GM18517 (cell line): ENCODE measurements at regions not wholly inside any gene's neighbourhood (a gene's known extent, or its start where the extent isn't known, plus 50 kb on each side); places are given as distances from the start of the nearest gene placed in this dataset.
"Not testable (repeated sequence)": the region's sequence is repeated elsewhere in the genome, so short reads cannot be mapped to it uniquely, and the experiment has no call there.

Source experiments
- ATAC-seq: cut with Tn5 transposase; IDR thresholded peaks from one replicate; pipeline ENCODE4 v1.9.1; 2021; ENCODE audit warnings: mild to moderate bottlenecking, moderate library complexity; ENCODE audit not compliant: unreplicated experiment

DNA sequence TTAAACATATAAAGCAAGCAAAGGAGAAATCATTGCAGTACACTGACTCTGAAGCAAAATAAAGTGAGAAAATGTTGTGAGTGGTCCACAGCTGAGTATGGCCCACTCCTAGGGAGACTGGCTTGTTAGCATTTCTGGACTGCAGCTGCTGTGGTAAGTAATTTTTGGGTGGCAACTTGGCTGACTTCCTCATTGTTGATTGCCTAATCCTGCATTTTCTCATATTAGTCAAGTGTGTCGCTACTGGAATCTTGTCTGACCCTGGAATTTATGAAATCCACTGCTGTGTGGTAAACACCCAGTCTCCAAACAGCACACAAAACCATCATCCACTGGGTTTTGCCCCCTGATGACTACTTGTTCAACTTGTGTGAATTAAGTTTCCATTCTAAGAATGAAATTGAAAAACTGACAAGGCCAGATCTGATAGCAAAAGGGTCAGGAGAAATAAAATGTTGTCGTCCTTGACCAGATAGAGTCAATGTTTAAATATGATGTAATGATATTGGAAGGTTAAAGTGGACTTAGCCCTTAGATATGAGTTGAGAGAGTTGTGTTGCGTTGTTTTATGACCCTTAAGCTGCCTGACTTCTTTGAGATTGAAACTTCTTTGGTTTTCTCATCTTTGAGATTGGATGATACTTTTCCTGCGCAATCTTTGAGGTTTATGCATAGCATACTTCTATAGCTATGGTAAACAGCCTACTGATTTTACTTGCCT, 106.6 kb upstream of the SEC22B start:
- ATAC-seq: not testable (repeated sequence)

DNA sequence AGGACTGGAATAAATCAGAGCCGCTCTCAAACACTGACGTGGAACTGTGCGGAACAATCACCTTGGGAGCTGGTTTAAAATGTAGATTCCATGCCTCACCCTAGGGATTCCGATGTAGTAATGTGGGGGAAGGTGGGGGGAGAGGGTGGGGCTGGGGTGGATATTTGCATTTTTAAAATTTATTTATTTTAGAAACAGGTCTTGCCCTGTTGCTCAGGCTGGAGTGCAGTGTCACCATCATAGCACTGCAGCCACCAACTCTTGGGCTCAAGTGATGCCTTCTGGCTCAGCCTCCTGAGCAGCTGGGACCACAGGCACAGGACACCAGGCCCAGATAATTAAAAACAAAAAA, 101.9 kb upstream of the SEC22B start:
- not testable (repeated sequence) for ATAC-seq

DNA sequence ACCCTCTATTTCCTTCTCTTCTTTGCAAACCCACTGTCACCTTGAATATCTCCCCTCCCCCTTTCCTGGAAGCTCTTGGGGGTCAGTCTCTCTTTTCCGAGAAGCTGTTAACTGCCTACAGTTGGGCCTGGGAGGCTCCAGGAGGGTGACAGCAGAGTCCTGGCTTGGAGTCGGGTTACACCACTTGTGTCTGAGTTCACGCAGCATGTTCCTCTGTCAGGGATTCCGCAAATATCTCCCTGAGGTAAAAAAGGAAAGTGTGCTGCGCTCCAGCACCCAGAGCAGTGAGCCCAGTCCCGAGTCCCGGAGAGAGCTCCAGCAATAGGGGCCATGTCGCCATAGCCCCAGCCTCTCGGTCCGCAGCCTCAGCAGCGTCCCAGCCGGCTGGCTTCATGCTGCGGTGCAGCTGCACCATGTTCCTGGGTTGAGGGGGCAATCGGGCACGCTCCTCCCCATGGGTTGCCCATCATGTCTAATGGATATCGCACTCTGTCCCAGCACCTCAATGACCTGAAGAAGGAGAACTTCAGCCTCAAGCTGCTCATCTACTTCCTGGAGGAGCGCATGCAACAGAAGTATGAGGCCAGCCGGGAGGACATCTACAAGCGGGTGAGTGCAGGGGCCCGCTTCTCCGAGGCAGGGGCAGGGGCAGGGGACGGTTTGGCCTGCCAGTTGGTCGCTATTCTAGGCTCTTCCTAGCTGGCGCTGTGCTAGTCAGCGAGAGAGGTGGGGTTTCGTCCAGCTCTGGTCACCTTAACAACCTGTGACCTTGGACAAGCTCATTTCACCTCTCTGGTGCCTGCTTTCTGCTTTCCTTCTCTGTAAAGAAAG, 101.3 kb upstream of the SEC22B start:
- not testable (repeated sequence) for ATAC-seq

DNA sequence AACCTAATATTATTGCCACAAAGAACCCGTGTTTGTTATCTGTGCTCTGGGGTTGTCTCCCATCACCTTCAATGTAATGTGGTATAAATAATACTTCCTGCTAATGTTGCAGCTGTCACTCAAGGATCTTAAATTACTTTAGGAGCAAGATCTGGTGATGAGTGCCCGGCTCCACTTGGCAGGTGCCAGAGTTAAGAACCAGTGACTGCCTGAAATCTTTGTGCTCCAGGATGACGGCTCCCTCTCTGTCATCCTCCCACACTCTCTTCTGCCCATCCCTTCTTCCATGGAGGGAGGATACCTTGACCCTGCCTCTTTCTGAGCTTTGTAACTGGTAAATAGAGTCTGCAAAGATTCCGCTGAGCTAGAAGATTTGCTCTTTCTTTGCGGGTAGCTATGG, 100.4 kb upstream of the SEC22B start:
- not testable (repeated sequence) for ATAC-seq

DNA sequence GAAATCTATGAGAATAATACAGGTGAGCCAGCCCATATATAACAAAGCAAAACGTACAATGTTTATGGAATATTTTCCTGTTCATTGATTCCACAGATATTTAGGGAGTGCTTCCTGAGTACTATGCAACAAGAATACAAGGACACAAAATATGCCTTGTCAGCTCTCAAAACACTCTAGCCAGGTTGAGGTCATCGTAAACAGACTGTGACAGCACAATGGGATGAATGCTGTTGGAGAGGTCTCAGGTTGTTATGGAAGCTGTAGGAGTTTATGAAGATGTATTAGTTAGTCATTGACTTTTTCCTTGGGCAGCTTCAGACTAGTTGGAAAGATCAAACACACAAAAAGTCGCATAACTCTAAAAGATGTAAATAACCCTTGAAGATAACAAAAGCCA, 98.1 kb upstream of the SEC22B start:
- ATAC-seq: not testable (repeated sequence)

DNA sequence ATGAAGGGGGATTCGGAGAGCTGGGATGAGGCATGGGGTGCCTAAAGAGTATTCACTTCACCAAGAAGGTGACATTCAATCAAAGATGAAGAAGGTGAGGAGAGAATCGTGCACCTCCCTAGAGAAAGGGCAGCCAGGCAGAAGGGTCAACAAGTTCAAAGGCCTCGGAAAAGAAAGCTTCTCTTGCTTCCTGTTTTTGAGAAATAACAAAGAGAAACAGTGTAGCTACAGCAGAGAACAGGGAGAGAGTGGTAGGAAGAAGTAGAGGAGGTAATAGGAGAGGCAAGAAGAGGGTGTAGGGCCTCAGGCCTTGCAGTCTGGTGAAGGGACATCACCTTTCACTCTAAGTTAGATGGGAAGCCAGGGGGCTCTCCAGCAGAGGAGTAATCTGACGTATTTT, 97.0 kb upstream of the SEC22B start:
- ATAC-seq: not testable (repeated sequence)

DNA sequence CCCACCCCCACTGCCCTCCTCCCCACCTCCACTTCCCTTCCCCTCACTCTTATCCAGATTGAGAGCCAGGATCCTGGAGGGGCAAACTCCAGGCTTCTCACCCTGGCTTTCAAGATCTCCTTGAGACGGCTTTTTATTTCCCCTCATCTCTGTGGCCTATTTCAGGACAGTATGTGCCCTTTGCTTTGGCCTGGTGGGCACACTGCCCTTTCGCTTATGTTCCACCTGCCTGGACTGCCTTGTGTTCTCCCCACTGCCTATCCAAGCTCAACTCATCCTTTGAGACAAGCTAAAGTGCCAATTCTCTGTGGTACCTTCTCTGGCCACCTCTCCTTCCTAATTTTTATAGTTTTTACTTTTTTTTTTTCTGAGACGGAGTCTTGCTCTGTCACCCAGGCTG, 95.9 kb upstream of the SEC22B start:
- ATAC-seq: not testable (repeated sequence)

DNA sequence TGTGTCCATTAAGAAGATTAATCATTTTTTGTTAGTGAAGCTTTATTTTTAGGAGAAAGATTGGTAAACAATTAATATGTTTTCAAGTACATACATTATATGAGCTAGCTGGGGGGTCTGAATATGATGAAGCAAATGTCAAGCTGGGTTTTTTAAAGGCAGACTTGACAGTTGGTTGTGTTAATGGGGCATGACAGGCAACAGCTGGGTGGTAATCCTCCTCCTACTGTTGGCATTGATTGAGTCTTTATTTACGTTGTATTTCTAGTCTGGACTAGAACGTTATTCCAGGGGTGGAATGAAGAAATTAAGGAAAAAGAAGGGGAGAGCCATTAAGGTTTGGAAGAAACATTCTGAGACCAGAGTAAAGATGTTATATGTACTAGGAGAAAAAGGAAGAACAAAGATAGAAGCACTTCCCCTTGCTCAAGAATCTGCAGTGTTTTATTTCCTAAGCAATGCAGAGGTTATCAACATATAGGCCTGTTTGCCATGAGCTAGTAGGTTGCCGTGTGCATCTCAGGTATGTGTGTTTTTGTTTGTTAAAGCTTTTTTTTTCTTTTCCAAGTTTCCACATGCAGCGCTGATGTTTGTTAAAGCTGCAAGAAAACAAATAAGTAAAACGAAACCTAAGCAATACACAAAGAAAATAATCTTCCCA, 95.4 kb upstream of the SEC22B start:
- ATAC-seq: not testable (repeated sequence)

DNA sequence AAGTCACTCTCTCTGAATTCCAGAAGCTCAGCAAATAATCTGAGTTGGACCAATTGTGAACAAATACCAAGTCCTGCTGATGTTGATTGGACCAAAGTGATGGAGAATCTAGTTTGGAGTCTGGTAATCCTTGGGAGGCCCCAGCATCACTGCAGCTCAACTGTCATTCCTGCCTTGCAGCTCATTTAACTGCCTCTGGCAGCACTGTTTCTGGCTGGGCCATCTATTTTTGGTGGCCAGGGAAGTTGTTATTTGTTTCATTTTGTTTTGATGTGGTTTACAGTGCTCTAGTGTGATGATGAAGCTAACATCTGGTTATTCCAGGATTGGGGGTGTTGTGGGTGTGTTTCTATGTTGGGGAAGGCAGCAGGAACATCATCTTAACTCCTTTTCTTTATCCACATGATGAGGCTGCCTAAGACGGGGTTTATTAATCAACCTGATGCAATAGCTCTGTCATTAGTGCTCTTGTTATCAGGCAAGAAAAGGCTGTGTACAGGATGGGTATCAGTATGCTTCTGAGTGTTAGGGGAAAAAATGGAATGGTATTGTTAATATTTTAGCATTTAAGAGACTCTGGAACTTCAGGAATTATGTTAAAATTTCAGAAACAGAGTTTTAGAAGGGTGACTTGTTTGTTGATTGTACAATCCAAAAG, 91.7 kb upstream of the SEC22B start:
- ATAC-seq: not testable (repeated sequence)

DNA sequence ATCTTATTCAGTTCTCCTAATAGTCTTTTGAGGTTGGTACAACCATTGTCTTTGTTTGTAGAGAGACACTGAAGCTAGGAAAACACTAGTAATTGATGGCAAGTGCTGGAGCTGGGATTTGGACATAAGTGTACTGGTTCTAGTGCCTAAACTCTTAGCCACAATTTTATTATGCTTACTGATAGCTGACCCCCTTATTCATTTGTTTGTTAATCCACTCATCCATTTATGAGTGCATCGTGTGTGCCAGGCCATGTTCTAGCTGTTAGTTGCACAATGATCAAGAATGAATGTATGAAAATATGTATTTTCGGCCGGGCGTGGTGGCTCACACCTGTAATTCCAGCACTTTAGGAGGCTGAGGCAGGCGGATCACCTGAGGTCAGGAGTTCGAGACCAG, 88.2 kb upstream of the SEC22B start:
- ATAC-seq: not testable (repeated sequence)

DNA sequence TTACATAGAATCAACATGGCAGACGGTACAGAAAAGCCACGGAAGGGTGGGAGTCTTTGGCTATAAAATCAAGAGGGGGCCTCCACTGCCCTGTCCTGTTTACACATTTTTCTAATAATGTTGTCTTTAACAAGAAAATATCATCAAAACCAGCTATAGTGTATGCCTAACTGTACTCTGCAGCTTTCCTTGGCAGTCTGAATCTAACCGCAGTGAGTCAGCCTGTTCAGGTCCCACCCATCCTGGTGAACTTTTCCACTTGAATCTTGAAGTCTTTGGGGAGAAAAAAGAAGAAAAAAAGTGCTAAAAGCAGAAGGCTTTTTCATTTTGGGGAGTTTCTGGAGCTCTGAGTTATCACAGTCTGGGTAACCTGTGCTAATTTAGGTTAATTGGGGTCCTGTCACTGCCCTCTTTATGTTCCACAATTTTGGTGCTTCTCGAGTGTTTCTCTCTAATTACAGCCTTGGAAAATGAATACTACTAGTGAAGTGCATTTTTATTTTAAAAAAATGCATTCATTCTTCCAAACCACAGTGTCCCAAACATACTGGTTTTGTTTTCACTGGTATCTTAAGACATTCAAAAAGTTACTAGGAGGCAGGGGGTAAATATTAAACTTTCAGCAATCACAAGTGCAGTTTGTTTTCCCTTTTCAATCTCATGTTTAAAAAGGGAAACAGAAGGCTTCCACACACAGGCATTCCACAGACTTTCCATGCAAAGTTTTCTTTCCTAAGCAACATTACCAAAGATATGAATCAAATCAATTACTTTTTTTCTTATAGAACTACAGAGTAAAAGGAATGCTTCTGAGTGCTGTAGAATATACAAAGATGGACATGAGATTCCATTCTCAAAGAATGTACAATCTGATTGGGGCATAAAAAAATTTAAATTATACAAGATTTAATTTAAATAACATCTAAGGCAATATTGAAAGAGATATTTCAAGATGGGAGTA, 86.8 kb upstream of the SEC22B start:
- ATAC-seq: not testable (repeated sequence)

DNA sequence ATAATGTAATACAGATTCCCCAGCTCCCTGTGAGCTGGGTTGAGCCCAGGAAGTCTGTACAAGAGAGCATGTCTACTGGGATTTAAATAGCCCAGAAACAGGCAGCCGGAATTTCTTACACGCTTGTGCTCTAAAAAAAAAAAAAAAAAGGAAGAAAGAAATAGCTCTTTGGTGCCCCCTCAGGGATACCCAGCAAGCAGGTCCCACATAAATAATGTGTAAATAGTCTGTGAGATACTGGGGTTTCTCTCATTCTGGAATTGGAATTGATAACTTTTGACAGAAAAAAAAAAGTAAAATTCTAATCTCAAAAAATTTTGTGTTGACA, 81.4 kb upstream of the SEC22B start:
- not testable (repeated sequence) for ATAC-seq

DNA sequence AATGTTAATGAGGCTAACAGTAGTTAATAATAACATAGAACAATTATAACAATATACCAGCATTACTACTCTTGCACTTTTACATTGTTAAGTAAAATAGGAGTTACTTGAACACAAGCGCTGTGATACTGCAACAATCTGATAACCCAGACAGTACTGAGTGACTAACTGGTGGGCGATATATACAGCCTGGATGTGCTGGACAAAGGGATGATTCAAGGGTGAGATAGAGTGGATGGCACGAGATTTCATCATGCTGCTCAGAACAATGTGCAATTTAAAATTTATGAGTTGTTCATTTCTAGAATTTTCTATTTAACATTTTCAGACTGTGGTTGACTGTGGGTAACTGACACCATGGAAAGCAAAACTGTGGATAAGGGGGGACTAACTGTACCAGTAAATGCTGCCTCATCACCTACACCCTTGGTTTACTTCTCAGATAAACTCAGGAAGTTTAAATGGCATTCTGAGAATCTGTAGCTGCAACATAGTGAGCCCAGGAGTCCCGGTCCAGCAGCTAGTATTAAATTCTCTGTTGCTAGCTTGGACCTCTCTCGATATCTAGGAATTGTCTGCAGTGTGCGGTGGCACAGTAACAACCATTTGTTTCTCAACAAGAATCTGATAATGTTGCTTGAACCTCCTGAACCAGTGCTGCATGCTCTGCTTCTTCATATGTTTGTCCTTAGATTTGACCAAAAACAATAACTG, 80.9 kb upstream of the SEC22B start:
- ATAC-seq: not testable (repeated sequence)

DNA sequence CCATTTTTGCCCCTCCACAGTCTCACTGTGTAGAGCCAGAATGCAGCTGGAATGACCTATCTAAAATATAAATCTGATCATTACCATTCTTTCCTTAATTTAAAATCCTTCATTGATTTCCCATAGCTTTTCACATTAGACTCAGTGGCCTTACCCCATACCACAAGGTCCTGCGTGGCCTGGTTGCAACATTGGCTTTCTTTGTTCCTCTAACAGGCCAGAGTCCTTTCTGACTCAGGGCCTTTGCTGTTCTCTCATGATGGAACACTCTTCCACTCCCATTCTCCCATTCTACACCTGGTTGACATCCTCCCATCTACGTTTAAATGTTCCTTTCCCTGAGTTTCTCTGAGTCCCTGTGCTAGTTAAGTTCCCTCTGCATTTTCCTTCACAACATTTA, 74.4 kb upstream of the SEC22B start:
- not testable (repeated sequence) for ATAC-seq

DNA sequence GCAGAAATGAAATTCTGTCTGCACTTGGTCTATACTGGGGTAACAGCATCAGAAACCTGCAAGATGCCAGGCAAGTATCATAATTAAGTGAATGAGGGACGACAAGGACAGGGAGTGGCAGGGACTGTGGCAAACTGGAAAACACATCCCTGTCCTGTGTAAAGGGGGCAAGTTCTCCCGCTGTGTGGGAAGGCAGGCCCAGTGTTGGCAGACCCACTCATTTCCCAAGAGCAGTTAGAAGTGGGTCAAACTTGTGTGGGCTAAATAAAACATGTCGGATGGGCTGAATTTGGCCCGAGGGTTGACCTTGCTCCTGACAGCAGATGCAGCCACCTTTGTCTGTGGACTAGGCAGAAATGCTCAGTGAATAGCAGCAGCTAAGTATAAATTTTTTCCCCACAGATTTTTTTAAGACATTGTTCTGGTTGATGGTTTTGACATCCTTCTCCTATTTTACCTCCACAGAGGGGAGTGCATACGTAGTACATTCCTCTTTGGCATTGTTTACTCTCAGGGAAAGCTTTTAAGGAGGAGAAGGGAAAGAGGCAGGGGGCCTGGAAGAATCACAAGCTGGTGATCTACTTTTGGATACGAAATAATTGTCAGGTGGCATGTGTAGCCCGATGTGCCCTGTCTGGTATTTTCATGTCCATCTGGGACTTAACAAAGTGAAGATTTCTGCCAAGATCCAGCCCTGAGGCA, 72.6 kb upstream of the SEC22B start:
- not testable (repeated sequence) for ATAC-seq

DNA sequence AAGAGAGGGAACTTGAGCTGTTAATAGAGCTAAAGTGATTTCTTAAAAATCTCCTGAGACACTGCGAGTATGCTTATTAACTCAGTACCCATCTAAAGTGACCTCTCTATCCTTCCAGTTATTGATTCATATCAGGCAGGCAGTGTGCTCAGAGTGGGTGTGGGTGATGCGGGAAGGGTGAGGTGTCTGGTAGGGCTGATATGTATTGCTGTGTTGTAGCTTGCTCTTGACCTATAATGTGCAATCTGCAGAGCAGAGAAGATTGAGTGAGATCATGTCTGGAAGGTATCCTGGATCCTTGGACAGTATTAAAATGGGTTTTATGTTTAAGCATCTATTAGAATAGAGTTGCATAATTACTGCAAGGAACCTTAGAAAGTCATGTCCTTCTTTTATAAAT, 71.9 kb upstream of the SEC22B start:
- not testable (repeated sequence) for ATAC-seq

DNA sequence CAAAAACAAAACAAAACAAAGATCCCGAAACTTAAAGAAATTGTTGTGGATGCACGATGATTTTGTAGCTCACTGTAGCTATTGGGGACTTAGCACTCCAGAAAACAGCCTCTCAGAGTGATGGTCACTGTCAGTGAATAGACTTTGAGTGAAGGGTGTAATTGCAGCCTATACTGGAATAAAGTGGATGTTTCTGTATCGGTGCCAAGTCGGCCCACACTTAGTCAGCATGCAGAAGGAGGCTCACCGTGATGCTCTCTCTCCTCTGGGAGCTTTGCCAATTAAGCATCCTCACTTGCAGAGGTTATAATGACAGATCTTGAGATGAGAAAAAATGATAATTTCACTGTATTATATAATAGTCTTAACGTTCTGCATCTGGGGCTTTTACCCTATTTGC, 67.5 kb upstream of the SEC22B start:
- not testable (repeated sequence) for ATAC-seq

DNA sequence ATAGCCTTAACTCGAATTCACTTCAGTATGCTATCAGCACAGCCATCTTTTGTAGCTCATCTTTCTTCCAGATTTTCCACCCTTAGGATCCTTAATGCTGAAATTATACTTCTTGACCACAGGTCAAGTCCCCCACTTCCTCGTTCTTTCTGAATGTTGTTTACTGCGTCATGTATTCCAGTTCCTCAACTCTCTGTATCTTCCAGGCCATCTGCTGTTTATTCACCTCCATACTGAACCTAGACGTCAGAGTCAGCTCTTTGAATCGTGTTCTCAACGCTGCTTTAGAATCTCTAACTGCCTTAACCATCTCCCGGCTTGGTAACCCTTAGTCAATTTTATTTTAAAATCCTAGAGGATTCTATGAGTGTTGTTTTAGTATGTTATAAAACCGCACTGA, 66.3 kb upstream of the SEC22B start:
- not testable (repeated sequence) for ATAC-seq

DNA sequence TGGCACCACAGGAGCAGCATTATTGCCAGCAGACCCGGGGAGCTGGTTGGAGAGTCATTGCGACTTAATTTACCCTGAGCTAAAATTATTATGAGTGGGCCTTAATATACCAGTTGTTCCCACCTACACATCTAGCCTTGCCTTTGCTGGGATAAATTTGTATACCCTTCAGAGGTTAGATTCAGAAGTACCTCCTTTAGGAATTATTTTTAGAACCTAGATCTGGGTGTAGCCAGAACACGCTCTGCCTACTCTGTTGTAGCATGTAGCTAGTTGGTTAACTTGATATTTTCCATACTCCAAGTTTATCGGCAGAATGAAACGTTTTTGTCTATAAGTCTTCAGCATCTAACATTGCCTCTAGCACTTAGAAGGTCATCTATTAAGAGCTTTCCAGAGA, 65.5 kb upstream of the SEC22B start:
- ATAC-seq: not testable (repeated sequence)
